ENCODE measurements at regions not wholly inside any gene's neighbourhood (a gene's known extent, or its start where the extent isn't known, plus 50 kb on each side); places are given as distances from the start of the nearest gene placed in this dataset.

GRCh38 chr9:105154723-105155191 lies 89.7 kb upstream of the SLC44A1 start:
- no peaks in the 10 kb centered on the region for H3K27me3 ChIP-seq (ENCODE audit: control insufficient read depth in 2 of 2, insufficient read depth in 2 of 2, low read length in 2 of 2)
- no TSS peak for BruUV-seq (replicated peaks)
- no peak overlapping the region for H3K4me2 ChIP-seq (ENCODE audit: insufficient read depth, low read length)
- FAIRE-seq: no peak
- no peaks in the 10 kb centered on the region for H3K9me3 ChIP-seq (replicated peaks; ENCODE audit: control insufficient read depth, insufficient read depth, low read depth, low read length)
- WGBS (ENCODE audit: insufficient coverage, low coverage, missing lambda C conversion rate): 2% methylated on average over 2 of the region's 2 CpGs
- H3K4me1 ChIP-seq (replicated peaks in 1 of 2; ENCODE audit: control insufficient read depth in 2 of 2, insufficient read depth in 2 of 2, low read length in 2 of 2): no peaks in the 10 kb centered on the region
- no peak overlapping the region for H2AFZ ChIP-seq (ENCODE audit: low read depth, low read length)
- no peak for DNase-seq (ENCODE audit: extremely low read depth in 1 of 4, low spot score in 3 of 4)
- no peaks in the 10 kb centered on the region for H3K9me1 ChIP-seq (ENCODE audit: control insufficient read depth, insufficient read depth, low read length)
- in situ Hi-C loops (cut with MboI) (loop anchor here (5.0 kb wide), 1 partner anchor 292 kb away; no protein-coding TSS in a partner anchor), intact Hi-C loops (cut with micrococcal nuclease) (loop anchor here (5.0 kb wide), 1 partner anchor 227 kb away; the partner anchor contains the start of gene ABCA1)
- POLR2A ChIA-PET: interaction anchor here (0.8 kb wide), 1 partner anchor 23 kb away, joined by 3 read pairs; no protein-coding TSS in a partner anchor
- H3K79me2 ChIP-seq (ENCODE audit: control insufficient read depth, insufficient read depth, low read length): no peaks in the 10 kb centered on the region
- ATAC-seq: no peak
- no peak overlapping the region for H3K9ac ChIP-seq (ENCODE audit: insufficient read depth in 1 of 2, low read depth in 2 of 2, low read length in 2 of 2)
- TF ChIP-seq CBFB (CRISPR knock-in tag; IDR thresholded peaks at IDR 0.05) (no peak), RHOXF2B (CRISPR knock-in tag; conservative IDR thresholded peaks at IDR 0.05) (no peak), MAFG (tag; conservative IDR thresholded peaks at IDR 0.05) (no peak), ZNF518B (CRISPR knock-in tag; IDR thresholded peaks at IDR 0.05) (no peak), TBP (optimal IDR thresholded peaks at IDR 0.05; ENCODE audit: low read depth, low read length) (no peak), ZKSCAN1 (IDR thresholded peaks at IDR 0.05; ENCODE audit: low read depth, low read length) (no peak), NFXL1 (CRISPR knock-in tag; IDR thresholded peaks at IDR 0.05) (no peak), KDM2B (CRISPR knock-in tag; IDR thresholded peaks at IDR 0.05) (no peak), ZNF444 (CRISPR knock-in tag; IDR thresholded peaks at IDR 0.05) (no peak), PKNOX1 (IDR thresholded peaks at IDR 0.05) (no peak), HMGXB4 (CRISPR knock-in tag; IDR thresholded peaks at IDR 0.05) (no peak), SRSF1 (IDR thresholded peaks at IDR 0.05; ENCODE audit: low read depth, low read length) (no peak), EP400 (IDR thresholded peaks at IDR 0.05) (no peak), RCOR1 (IDR thresholded peaks at IDR 0.05; ENCODE audit: borderline replicate concordance in 1 of 2, low read depth in 2 of 2, low read length in 2 of 2) (no peak), RB1 (IDR thresholded peaks at IDR 0.05; ENCODE audit: low read depth) (no peak), ASH1L (IDR thresholded peaks at IDR 0.05; ENCODE audit: borderline replicate concordance, low read depth, partially characterized antibody) (no peak), MBD2 (IDR thresholded peaks at IDR 0.05; ENCODE audit: borderline replicate concordance, low read depth) (no peak)
- no peaks in the 10 kb centered on the region for H3K36me3 ChIP-seq (ENCODE audit: control insufficient read depth, insufficient read depth, low read length)
- H4K20me1 ChIP-seq (replicated peaks; ENCODE audit: control insufficient read depth, insufficient read depth, low read length): no peaks in the 10 kb centered on the region
- no peak overlapping the region for H3K4me3 ChIP-seq
- CTCF ChIA-PET (ENCODE audit: low intra/inter-chr PET ratio): no interaction called here
- no peak overlapping the region for H3K27ac ChIP-seq (ENCODE audit: extremely low read depth, low read depth, low read length)

All from K562 (cell line).